SIG-M5 treated with dmso at 0.1 percent for 504 hours (cell line): ENCODE measurements at regions not wholly inside any gene's neighbourhood (a gene's known extent, or its start where the extent isn't known, plus 50 kb on each side); places are given as distances from the start of the nearest gene placed in this dataset.

ENCODE experiments used
- DNase-seq: peaks from one replicate; lab custom pipeline; 2025; ENCODE audit not compliant: unreplicated experiment; lab: John Stamatoyannopoulos, UW

DNA sequence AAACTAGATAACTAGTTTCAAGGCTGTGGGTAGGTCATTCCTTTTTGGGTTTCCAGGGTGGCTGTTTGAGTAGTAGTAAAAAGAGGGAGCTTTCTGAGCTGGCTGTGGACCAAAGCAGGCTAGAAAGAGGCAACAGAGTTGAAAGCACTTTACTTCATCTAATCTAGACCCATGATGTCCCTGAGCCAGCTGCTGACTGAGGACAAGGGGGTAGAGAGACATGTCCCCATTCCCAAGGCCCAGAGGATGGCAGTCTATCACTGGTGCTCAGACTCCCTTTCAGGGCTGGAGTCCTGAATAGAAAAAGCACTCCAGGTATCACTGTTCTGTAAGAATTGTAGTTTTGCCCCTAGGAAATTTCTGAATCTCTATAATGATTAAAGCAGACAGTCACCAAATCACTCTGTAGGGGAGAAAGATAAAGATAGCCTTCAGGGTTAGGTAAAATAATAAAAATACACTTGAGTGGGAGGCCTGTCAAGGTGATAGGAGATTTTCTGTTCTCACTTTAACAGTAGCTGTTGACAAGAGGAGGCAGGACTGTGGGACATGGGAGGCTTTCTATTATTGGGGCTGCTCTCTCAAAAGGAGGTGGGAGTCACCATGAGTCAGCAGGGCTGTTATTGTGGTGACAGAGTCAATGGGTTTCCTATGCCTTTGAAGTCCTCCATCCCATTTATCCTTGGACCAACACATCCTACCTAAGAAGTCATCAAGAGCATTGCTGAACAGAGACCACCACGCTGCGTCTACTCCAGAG lies 190.2 kb upstream of the MPHOSPH6 start:
- DNase-seq, result no peak

DNA sequence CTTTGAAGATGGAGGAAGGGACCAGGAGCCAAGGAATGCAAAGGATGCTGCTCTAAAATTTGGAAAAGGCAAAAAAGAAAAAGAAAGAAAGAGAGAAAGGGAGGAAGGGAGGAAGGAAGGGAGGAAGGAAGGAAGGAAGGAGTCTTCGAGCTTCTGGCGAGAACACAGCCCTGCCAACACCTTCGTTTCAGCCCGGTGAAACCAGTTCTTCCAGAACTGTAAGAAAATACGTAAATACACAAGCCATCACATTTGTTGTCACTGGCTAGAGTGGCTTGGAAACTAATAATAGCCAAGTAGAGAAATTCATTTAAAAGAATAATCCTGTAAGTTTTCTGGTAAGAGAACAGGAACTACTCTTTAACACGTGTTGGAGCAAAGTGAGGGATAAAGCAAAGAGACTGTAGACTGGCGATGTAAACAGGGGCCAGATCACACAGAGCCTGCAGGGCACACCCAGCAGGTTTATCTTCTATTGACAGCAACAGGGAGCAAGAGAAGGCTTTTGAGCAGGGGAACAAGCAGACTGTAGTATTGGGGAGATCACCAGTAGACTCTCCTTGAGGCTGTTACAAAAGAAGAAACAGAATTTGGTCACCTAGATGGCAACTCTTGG lies 188.7 kb upstream of the MPHOSPH6 start:
- peak; percentile 23 for DNase-seq

DNA sequence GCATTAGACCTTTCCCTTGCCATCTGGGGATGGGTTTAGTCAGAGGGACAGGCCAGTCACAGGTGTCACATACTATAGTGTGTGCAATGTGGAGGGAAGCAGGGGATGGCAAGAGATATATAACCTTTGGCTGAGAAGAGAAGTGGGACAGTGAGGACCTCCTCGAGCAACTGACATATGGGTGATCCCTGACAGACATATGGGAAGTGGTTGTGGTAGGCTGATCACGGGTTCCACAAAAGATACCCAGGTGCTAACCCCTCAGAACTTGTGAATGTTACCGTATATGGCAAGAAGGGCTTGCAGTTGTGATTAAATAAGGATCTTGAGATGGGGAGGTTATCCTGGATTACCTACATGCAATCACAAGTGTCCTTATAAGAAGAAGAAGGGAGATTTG lies 188.1 kb upstream of the MPHOSPH6 start:
- DNase-seq, result no peak

DNA sequence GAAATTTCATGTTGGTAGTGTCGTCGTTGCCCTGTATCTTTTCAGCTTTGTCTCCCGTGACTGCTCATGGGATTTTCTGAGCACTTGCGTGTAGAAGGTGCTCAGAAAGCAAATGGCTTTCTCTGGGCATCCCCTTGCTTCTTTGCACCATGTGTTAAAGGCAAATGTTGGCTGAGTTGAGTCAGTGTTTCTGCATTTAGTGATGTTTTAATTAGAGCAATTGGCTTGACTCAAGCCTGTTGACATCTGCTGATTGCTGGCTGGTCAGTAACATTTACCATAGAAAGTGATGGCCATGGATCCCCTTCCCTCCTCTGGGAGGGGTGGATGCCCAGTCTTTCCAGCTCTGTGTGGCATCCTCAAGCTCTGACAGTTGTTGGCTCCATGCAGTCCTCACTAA lies 187.2 kb upstream of the MPHOSPH6 start:
- no peak for DNase-seq

DNA sequence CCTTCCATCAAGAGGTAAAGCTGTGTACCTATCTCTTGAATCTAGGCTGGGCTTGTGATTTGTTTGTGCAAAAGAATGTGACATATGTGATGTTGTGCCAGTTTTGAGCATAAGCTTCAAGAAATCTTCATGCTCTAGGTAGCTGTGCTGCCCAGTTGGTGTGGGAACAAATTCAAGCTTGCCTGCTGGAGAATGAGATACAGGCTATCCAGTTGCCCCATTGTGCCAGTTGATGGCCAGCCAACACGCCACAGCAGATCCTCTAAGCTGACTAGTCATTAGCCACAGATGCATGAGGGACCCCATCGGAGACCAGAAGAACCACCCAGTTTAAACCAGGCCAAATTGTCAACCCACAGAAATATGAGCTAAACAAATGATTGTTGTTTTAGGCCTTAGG lies 180.5 kb upstream of the MPHOSPH6 start:
- DNase-seq, result no peak

DNA sequence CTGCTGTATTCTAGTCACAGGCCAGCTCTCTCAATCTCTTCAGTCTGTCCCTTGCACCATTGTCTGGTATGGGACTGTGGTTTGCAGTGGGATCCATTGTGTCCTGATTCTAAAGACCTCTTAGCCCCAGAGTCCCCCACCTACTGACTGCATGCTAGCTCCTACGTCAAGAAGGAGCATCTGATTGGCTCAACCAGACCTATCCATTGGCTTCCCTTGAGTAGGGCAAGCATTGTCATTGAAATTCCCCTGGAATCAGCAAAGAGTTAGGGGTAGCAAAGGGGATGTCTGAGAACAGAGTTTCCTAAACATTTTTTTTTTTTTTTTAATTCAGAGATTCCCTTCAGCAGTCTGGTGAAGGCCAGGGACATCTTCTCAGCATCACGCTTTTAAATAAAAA lies 175.3 kb upstream of the MPHOSPH6 start:
- DNase-seq, result no peak

DNA sequence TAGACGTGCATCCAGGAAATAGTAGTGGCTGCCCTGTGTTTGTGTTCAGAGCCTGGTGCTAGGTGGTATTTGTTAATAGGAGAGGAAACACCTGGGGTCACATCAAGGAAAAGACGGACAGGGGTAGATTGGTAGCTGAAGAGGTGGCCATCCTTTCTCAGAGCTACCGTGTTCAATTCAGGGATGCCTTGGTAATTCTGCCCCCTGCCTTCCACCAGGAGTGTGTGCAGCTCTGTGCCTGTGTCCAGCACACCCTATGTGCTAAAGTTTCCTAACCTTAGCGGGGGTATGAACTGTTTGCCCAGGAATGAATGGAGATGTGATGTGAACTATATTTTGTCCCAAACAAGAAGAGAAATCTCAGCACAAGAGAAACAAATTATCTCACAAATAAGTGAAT lies 174.1 kb upstream of the MPHOSPH6 start:
- peak; percentile 19 for DNase-seq

DNA sequence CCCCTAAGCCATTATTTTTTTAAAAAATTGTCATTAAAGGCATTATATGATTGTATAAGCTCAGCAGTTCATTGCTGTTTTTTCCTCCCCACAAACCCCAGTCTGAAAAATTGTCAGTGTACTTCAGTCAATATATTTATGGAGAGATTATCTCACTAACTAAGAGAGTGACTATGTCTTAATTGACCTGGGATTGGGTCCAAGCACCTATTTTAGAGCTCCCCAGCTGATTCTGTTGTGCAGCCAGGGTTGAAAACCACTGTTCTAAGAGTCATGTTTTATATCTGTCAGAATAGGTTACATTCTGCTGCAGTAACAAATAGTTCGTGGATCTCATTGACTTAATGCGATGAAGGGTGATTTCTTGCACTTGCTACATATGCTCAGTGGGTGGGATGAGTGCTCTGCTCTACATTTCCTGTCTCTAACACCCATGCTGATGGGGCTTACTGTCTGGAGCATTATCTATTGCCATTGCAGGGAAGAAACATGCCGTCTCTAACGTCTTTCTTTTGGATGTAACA lies 171.2 kb upstream of the MPHOSPH6 start:
- no peak for DNase-seq

DNA sequence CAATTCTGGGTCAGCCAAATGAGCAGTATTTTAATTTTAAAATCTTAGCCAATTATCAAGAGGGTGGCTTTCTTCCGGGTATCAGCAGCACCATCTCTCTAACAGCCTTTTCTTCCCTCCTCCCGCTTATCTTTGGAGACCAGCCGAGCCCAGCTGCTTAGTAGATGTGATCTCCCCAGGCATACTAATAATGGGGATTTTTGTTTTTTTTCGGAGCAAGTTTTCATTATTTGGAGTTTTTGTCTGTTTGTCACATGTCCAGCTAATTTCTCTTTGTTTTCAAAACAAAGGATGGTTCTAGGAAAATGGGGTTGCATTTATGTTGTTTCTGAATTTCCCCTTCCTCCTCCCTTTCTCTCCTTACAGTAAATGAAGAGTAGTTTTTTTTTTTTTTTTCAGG lies 170.5 kb upstream of the MPHOSPH6 start:
- no peak for DNase-seq

DNA sequence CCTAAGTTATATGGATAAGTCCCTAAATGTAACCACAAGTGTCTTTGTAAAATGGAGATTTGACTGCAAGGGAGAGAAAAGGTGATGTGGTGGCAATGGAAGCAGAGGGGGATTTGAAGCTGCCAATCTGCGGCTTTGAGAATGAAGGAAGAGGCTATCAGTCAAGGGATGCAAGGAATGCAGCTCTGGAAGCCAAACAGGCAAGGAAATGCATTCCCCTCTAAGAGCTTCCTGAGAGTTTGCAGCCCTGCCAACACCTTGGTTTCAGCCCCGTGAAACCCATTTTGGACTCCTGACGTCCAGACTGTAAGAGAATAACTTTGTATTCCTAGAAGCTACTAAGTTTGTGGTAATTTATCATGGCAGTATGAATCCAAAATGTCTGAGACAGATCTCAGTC lies 167.3 kb upstream of the MPHOSPH6 start:
- DNase-seq, result no peak

DNA sequence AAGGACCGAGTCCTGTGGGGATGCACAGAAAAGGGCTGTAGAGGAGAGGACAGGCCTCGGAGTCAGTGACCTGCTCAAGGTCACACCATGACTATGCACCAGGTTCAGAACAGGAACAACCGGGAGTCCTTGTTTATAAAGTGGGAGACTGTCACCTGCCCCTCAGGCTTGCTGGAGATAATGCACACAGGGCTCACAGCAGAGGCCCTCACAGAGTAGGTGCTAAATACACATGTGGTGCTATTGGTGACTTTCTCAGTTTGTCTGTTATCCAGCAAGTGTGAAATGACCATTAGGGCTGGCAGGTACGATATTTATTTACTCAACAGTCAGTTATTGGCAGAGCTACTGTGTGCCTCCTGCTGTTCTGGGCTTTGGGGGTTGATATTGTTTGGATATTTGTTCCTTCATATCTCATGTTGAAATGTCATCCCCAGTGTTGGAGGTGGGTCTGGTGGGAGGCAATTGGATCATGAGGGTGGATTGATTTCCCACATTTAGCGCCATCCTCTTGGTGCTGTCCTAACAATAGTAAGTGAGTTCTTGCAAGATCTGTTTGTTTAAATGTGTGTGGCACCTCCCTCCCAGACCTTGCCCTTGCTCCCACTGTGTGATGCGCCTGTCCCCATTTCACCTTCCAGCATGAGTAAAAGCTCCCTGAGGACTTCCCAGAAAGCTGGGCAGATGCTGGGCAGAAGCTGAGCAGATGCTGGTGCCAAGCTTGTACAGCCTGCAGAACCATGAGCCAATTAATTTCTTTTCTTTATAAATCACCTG lies 162.1 kb upstream of the MPHOSPH6 start:
- no peak for DNase-seq

DNA sequence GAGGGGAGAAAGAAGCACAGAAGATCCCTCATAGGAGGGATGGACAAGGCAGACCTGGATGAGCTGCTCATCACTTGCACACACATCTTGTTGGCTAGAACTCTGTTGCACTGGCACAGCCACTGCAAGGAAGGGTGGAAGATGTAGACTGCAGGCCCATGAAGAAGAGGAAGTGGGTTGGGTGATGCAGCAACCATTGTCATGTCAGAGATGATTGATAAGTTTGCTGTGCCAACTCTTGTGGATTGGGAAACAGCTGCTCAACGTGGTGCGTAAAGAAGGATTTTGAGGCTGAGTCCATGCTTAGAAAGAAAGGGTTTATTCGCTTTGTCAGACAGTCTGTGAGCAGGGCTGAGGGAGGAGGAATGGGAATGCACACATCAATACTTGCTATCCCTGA lies 161.4 kb upstream of the MPHOSPH6 start:
- DNase-seq, result no peak

DNA sequence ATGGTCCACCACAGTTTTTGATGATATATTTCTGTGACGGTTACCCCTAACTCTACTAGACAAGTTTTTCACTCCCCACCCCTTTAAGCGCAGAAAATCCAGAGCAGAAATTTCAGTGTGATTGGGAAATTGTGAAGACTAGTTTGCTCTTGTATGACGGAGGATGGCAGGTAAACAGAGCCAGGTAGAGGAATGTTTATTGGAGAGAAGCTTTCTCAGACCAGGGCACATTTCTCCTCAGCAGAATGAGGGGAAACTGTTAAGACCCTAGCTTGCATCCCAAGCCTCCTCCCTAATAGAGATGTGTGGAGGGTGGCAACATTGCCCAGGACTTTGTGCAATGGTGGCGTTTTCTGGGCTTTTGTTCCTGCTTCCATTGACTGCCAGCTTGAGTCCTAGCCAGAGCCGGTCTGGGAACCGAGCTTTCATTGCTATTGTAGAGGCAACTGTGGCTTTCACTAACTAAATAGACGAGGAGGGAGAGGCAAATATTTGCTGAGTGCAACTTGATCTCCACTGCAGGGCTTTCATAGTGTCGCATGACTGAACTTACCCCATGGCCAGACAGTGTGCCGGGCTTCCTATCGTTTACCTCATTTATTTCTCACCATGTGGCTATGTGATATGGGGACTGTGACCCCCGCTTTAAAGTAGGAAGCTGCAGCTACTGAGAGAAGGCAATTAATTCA lies 159.6 kb upstream of the MPHOSPH6 start:
- peak; percentile 53 for DNase-seq

DNA sequence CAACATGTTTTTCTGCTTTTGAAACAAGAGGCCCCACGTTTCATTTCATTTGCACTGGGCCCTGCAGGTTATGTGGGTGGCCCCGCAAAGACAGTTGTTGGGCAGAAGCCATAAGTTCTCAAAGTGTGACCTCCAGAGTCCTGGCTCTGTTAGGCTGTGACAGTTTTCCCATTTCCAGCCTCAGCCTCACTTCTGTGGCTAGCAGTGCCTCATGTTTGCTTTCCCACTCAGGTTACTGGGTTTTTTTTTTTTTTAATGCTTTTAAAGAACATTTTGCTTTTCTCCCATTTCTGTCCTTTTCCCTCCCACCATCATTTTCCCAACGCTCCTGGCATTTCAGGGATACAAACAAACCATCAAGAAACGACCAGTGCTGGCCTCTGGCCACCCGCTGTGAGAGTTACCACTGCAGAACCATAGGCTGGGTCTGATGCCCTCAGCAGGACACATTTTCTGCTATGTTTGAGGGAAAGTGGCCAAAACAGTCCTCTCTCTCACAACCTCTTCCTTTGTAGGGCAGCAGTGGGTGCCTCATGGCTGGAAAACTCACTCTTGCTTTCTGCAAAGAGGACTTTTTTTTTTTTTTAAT lies 159.0 kb upstream of the MPHOSPH6 start:
- DNase-seq, result no peak

DNA sequence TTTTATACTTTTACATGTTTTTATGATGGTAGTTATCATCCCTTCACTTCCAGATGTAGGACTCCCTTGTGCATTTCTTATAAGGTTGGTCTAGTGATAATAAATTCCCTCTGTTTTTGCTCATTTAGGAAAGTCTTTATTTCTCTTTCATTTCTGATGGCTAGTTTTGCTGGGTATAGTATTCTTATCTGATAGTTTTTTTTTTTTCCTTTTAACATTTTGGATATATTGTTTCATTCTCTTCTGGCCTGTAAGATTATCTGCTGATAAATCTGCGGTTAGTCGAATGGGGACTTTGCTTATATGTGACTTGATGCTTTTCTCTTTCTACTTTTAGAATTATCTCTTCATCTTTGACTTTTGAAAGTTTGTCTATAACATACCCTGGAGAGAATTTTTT lies 153.1 kb upstream of the MPHOSPH6 start:
- no peak for DNase-seq

DNA sequence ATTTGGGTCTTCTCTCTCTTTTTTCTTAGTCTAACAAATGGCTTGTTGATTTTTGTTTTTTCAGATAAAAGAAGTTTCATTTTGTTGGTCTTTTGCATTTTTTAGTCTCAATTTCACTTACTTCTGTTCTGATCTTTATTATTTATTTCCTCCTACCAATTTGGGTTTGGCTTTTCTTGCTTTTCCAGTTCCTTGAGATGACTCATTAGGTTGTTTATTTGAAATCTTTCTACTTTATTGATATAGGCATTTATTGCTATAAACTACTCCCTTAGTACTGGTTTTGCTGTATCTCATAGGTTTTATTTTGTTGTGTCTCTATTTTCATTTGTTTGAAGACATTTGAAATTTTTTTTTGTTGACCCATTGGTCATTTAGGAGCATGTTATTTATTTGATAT lies 152.2 kb upstream of the MPHOSPH6 start:
- DNase-seq, result peak; percentile 3

DNA sequence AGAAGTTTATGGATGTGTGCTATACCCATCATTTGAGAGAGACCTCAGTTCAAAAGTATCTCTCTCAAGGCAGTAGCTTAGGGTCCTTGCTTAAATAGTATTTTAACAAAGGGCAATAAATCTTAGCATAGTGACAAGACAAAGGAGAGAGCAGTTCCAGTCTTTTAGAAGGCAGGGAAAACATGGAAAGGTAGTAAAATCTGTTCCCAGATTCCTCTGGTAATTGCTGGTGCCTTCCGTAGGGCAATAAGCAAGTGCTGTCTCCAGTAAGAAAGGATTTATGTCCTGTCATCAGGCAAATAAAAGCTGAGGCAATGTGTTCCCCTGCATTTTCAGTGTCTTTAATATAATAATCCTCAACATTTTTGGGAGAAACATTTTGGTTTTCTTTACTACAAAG lies 149.0 kb upstream of the MPHOSPH6 start:
- DNase-seq, result no peak

DNA sequence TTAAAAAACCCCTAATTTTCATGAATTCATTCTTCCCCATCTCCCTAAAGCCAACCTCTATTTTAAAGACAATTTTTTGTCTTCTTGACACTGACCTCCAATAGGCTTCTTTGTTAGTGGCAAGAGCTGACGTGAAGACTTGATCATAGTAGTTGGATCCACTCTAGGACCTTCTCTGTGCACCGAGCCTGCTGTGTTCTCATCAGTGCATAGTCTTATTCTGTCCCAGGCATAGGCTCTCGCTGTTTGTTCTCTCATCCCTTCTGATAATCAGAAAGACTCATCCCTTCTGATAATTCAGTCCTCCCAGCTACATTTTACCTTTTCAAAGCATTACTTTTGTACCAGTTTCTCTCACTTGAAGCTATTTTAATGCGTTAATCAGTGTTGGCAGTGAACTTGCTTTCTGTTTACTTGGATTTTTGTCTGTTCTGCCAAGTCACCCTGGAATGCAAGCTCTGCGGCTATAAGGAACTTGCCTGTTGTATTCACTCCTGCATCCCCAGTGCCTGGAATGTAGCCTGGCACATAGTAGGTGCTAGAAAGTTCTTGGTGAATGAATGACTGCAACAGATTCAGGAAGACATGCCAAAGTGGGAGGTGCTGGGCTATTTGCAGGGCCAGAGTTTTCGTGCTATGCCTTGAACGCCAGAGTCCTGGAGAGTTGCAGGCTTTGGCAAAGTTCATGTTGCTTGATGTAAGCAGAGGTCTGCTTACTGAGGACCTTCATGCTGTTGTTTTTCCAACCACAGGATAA lies 147.6 kb upstream of the MPHOSPH6 start:
- DNase-seq, result no peak

DNA sequence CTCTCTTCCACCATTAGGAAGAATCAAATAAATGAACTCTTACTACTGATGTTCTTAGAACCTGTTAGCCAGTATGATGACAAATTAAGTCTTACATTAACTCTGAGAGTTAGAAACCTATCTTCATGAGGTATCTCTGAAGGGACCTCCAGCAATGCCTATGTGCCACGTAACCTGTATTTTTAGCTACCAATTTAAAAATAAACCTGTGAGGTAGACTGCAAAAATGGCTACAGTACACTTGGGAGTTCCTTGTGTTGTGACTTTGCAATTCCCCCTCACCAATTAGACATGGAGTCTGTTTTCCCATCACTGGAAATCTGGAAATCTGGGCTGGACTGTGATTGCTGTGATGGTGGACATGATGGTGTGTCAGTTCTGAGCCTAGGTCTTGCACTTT lies 143.7 kb upstream of the MPHOSPH6 start:
- no peak for DNase-seq

DNA sequence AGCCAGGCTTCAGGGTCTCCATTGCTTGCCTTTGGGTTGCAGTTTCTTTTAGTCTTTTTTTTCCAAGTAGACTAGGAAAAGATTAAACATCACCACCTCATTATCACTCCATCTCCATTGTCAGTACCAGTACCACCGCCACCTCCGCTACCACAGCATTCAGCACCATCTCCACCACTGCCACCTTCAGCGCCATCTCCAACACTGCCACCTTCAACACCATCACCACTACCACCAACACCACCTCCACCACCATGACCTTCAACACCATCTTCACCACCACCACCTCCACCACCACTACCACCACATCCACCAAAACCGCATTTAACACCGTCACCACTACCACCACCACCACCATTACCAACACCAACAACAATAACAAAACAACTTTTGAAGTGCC lies 141.5 kb upstream of the MPHOSPH6 start:
- DNase-seq, result no peak
